ENCODE measurements at regions not wholly inside any gene's neighbourhood (a gene's known extent, or its start where the extent isn't known, plus 50 kb on each side); places are given as distances from the start of the nearest gene placed in this dataset.
"Not testable (repeated sequence)": the region's sequence is repeated elsewhere in the genome, so short reads cannot be mapped to it uniquely, and the experiment has no call there.

GRCh38 chr6:148629592-148630465, 117.0 kb upstream of the UST start:
- no peak overlapping the region for H3K4me3 ChIP-seq (ENCODE audit: low read depth, low read length)
- H3K9me3 ChIP-seq (ENCODE audit: control insufficient read depth, insufficient read depth, low read length), result no peaks in the 10 kb centered on the region
- peaks cover 19% of the 10 kb centered on the region for H3K4me1 ChIP-seq (ENCODE audit: control insufficient read depth, insufficient read depth, low read length)
- no peaks in the 10 kb centered on the region for H3K36me3 ChIP-seq (ENCODE audit: control insufficient read depth, insufficient read depth, low read length)
- no peak overlapping the region for H3K9ac ChIP-seq (ENCODE audit: low read depth, low read length)
- H3K27me3 ChIP-seq (ENCODE audit: control insufficient read depth, insufficient read depth, low read length), result no peaks in the 10 kb centered on the region

GRCh38 chr6:148635070-148635743, 111.6 kb upstream of the UST start:
- H3K9ac ChIP-seq (ENCODE audit: low read depth, low read length), result no peak overlapping the region
- no peak overlapping the region for H3K4me3 ChIP-seq (ENCODE audit: low read depth, low read length)
- H3K27me3 ChIP-seq (ENCODE audit: control insufficient read depth, insufficient read depth, low read length), result no peaks in the 10 kb centered on the region
- no peaks in the 10 kb centered on the region for H3K36me3 ChIP-seq (ENCODE audit: control insufficient read depth, insufficient read depth, low read length)
- no peaks in the 10 kb centered on the region for H3K4me1 ChIP-seq (ENCODE audit: control insufficient read depth, insufficient read depth, low read length)
- no peaks in the 10 kb centered on the region for H3K9me3 ChIP-seq (ENCODE audit: control insufficient read depth, insufficient read depth, low read length)

GRCh38 chr6:148641836-148642235, 105.0 kb upstream of the UST start:
- H3K27me3 ChIP-seq (ENCODE audit: control insufficient read depth, insufficient read depth, low read length); H3K9me3 ChIP-seq (ENCODE audit: control insufficient read depth, insufficient read depth, low read length): not testable (repeated sequence)

GRCh38 chr6:148643208-148643607, 103.6 kb upstream of the UST start:
- not testable (repeated sequence) for H3K9ac ChIP-seq (ENCODE audit: low read depth, low read length); H3K9me3 ChIP-seq (ENCODE audit: control insufficient read depth, insufficient read depth, low read length); H3K4me1 ChIP-seq (ENCODE audit: control insufficient read depth, insufficient read depth, low read length); H3K27me3 ChIP-seq (ENCODE audit: control insufficient read depth, insufficient read depth, low read length); H3K36me3 ChIP-seq (ENCODE audit: control insufficient read depth, insufficient read depth, low read length); H3K4me3 ChIP-seq (ENCODE audit: low read depth, low read length)

More at GRCh38 chr6:148641836-148642235, 105.0 kb upstream of the UST start:
- H3K4me1 ChIP-seq (ENCODE audit: control insufficient read depth, insufficient read depth, low read length); H3K36me3 ChIP-seq (ENCODE audit: control insufficient read depth, insufficient read depth, low read length); H3K9ac ChIP-seq (ENCODE audit: low read depth, low read length); H3K4me3 ChIP-seq (ENCODE audit: low read depth, low read length): not testable (repeated sequence)

GRCh38 chr6:148645049-148645448, 101.8 kb upstream of the UST start:
- not testable (repeated sequence) for H3K9ac ChIP-seq (ENCODE audit: low read depth, low read length); H3K4me1 ChIP-seq (ENCODE audit: control insufficient read depth, insufficient read depth, low read length); H3K27me3 ChIP-seq (ENCODE audit: control insufficient read depth, insufficient read depth, low read length); H3K9me3 ChIP-seq (ENCODE audit: control insufficient read depth, insufficient read depth, low read length); H3K36me3 ChIP-seq (ENCODE audit: control insufficient read depth, insufficient read depth, low read length); H3K4me3 ChIP-seq (ENCODE audit: low read depth, low read length)

- Histone ChIP-seq H3K4me1 (ENCODE audit: control insufficient read depth, insufficient read depth, low read length) (peaks cover 7% of the 10 kb centered on the region), H3K9me3 (ENCODE audit: control insufficient read depth, insufficient read depth, low read length) (peaks cover 13% of the 10 kb centered on the region), H3K4me3 (ENCODE audit: low read depth, low read length) (no peak overlapping the region), H3K27me3 (ENCODE audit: control insufficient read depth, insufficient read depth, low read length) (no peaks in the 10 kb centered on the region), H3K36me3 (ENCODE audit: control insufficient read depth, insufficient read depth, low read length) (no peaks in the 10 kb centered on the region), H3K9ac (ENCODE audit: low read depth, low read length) (no peak overlapping the region)
Observed at GRCh38 chr6:148648754-148649453, 97.9 kb upstream of the UST start.

GRCh38 chr6:148649454-148649963, 97.3 kb upstream of the UST start:
- H3K4me3 ChIP-seq (ENCODE audit: low read depth, low read length), result no peak overlapping the region
- no peaks in the 10 kb centered on the region for H3K36me3 ChIP-seq (ENCODE audit: control insufficient read depth, insufficient read depth, low read length)
- H3K9ac ChIP-seq (ENCODE audit: low read depth, low read length), result no peak overlapping the region
- H3K4me1 ChIP-seq (ENCODE audit: control insufficient read depth, insufficient read depth, low read length), result peaks cover 7% of the 10 kb centered on the region
- peaks cover 18% of the 10 kb centered on the region for H3K9me3 ChIP-seq (ENCODE audit: control insufficient read depth, insufficient read depth, low read length)
- H3K27me3 ChIP-seq (ENCODE audit: control insufficient read depth, insufficient read depth, low read length), result no peaks in the 10 kb centered on the region

GRCh38 chr6:148650941-148651505, 95.8 kb upstream of the UST start:
- Histone ChIP-seq H3K4me1 (ENCODE audit: control insufficient read depth, insufficient read depth, low read length) (peaks cover under 1% of the 10 kb centered on the region), H3K27me3 (ENCODE audit: control insufficient read depth, insufficient read depth, low read length) (no peaks in the 10 kb centered on the region), H3K36me3 (ENCODE audit: control insufficient read depth, insufficient read depth, low read length) (no peaks in the 10 kb centered on the region), H3K4me3 (ENCODE audit: low read depth, low read length) (no peak overlapping the region), H3K9me3 (ENCODE audit: control insufficient read depth, insufficient read depth, low read length) (peaks cover 18% of the 10 kb centered on the region), H3K9ac (ENCODE audit: low read depth, low read length) (no peak overlapping the region)

GRCh38 chr6:148652205-148652604, 94.6 kb upstream of the UST start:
- Histone ChIP-seq H3K27me3 (ENCODE audit: control insufficient read depth, insufficient read depth, low read length) (no peaks in the 10 kb centered on the region), H3K4me1 (ENCODE audit: control insufficient read depth, insufficient read depth, low read length) (no peaks in the 10 kb centered on the region), H3K9me3 (ENCODE audit: control insufficient read depth, insufficient read depth, low read length) (peaks cover 23% of the 10 kb centered on the region), H3K36me3 (ENCODE audit: control insufficient read depth, insufficient read depth, low read length) (no peaks in the 10 kb centered on the region), H3K9ac (ENCODE audit: low read depth, low read length) (no peak overlapping the region), H3K4me3 (ENCODE audit: low read depth, low read length) (no peak overlapping the region)

- Histone ChIP-seq H3K4me3 (ENCODE audit: low read depth, low read length) (no peak overlapping the region), H3K36me3 (ENCODE audit: control insufficient read depth, insufficient read depth, low read length) (no peaks in the 10 kb centered on the region), H3K9ac (ENCODE audit: low read depth, low read length) (no peak overlapping the region), H3K4me1 (ENCODE audit: control insufficient read depth, insufficient read depth, low read length) (no peaks in the 10 kb centered on the region), H3K9me3 (ENCODE audit: control insufficient read depth, insufficient read depth, low read length) (peaks cover 23% of the 10 kb centered on the region), H3K27me3 (ENCODE audit: control insufficient read depth, insufficient read depth, low read length) (no peaks in the 10 kb centered on the region)
Observed at GRCh38 chr6:148653138-148653776, 93.6 kb upstream of the UST start.

- H3K4me1 ChIP-seq (ENCODE audit: control insufficient read depth, insufficient read depth, low read length), result no peaks in the 10 kb centered on the region
- no peaks in the 10 kb centered on the region for H3K36me3 ChIP-seq (ENCODE audit: control insufficient read depth, insufficient read depth, low read length)
- H3K9me3 ChIP-seq (ENCODE audit: control insufficient read depth, insufficient read depth, low read length), result peaks cover 22% of the 10 kb centered on the region
- H3K27me3 ChIP-seq (ENCODE audit: control insufficient read depth, insufficient read depth, low read length), result no peaks in the 10 kb centered on the region
- H3K9ac ChIP-seq (ENCODE audit: low read depth, low read length), result no peak overlapping the region
- H3K4me3 ChIP-seq (ENCODE audit: low read depth, low read length), result no peak overlapping the region
Observed at GRCh38 chr6:148657048-148657447, 89.8 kb upstream of the UST start.
